Lower lobe of right lung (tissue), 2 donors: ENCODE measurements at regions not wholly inside any gene's neighbourhood (a gene's known extent, or its start where the extent isn't known, plus 50 kb on each side); places are given as distances from the start of the nearest gene placed in this dataset.

Source experiments
- ATAC-seq, 2 donors: fragments of 200-7000 bp; cut with Tn5 transposase; one replicate each; pipeline ENCODE4 v1.9.1; 2020 to 2022; ENCODE audit warnings: mild to moderate bottlenecking in 2 of 2, moderate library complexity in 2 of 2
- DNase-seq: peaks from one replicate; pipeline ENCODE4 v3.0.0-alpha.2; 2020
- H3K27ac ChIP-seq: fragments of 200-600 bp; one replicate; pipeline ENCODE4 v1.8.0; 2022
- H3K27me3 ChIP-seq: fragments of 200-600 bp; one replicate; pipeline ENCODE4 v1.8.0; 2022; ENCODE audit warnings: low read depth
- H3K36me3 ChIP-seq: fragments of 200-600 bp; one replicate; pipeline ENCODE4 v1.8.0; 2022; ENCODE audit warnings: mild to moderate bottlenecking
- H3K4me1 ChIP-seq: fragments of 200-600 bp; one replicate; pipeline ENCODE4 v1.8.0; 2022
- H3K4me3 ChIP-seq: fragments of 200-600 bp; one replicate; pipeline ENCODE4 v1.8.0; 2022; ENCODE audit warnings: mild to moderate bottlenecking
- H3K9me3 ChIP-seq: fragments of 200-600 bp; one replicate; pipeline ENCODE4 v1.8.0; 2022
- intact Hi-C: fragments of 100-400 bp; cut with DNase I; formaldehyde crosslinking; loops from one replicate; pipeline ENCODE4 v1.11.0; 2022
- TF ChIP-seq, protein P1 (sequence below): fragments of 200-600 bp; IDR thresholded peaks from one replicate; pipeline ENCODE4 v1.8.0; 2022; ENCODE audit warnings: antibody characterized with exemption, mild to moderate bottlenecking
- donor health status: DM: no; HTN: yes; CAD: no; lungs with severe emphysema.

DNA sequence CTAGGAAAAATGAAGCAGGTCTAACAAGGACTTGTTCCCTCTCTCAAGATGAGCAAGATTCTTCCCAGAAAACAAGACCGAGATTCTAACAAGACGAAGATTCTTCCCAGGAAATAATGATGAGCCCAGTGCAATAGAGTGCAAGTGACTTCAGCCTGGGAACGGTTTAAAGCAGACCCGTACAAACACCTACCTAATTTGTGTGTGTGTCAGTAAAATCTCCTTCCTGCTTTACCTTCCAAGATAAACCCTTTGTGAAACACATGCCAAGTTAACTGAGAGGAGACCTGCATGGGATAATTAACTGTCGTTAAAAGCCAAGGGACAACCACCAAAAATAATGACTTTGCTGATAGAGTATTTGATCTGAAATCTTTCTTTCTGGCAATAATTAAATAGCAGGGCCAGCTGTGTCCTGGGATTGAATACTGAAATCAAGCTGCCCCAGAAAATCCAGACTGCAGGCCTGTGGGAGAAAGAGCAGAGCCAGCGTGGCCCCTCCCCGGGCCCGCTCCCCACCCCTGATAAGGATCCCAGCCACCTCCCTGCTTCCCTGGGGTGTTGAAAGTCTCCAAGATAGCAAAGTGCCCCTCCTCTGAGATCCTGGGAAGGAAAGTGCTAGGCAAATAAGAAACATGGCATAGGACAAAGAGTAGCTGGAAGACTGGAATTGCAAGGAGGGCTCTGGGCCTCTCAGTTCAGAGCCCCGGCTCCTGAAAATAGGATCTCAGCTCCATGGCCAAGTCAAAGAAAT lies 145.5 kb downstream of the CYP26B1 start:
- Histone ChIP-seq H3K27me3 (no peaks in the 10 kb centered on the region), H3K27ac (no peak overlapping the region), H3K4me1 (no peaks in the 10 kb centered on the region), H3K36me3 (no peaks in the 10 kb centered on the region), H3K9me3 (no peaks in the 10 kb centered on the region), H3K4me3 (no peak overlapping the region)
- TF ChIP-seq, protein P1, sequence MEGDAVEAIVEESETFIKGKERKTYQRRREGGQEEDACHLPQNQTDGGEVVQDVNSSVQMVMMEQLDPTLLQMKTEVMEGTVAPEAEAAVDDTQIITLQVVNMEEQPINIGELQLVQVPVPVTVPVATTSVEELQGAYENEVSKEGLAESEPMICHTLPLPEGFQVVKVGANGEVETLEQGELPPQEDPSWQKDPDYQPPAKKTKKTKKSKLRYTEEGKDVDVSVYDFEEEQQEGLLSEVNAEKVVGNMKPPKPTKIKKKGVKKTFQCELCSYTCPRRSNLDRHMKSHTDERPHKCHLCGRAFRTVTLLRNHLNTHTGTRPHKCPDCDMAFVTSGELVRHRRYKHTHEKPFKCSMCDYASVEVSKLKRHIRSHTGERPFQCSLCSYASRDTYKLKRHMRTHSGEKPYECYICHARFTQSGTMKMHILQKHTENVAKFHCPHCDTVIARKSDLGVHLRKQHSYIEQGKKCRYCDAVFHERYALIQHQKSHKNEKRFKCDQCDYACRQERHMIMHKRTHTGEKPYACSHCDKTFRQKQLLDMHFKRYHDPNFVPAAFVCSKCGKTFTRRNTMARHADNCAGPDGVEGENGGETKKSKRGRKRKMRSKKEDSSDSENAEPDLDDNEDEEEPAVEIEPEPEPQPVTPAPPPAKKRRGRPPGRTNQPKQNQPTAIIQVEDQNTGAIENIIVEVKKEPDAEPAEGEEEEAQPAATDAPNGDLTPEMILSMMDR: no peak
- ATAC-seq (no peak), DNase-seq (no peak)
- intact Hi-C loops: no loop called here

DNA sequence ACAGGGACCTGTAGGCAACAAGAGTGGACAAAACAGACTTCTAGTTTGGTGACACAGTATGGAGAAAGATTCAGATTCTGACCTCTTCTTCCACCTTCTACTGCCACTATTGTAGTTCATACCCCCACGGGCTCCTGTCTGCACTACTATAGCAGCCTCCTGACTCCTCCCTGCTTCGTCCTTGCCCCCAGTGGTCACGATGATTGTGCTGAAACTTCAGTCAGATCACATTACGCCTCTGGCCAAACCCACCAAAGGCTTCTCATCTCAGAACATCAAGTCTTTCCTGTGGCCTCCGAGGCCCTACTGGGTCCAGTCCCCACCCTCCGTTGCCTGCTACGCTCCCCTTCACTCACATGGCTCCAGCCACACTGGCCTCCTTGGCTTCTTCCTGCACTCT lies 147.6 kb downstream of the CYP26B1 start:
- H3K4me3 ChIP-seq: no peak overlapping the region
- intact Hi-C loops: no loop called here
- DNase-seq (no peak), ATAC-seq (no peak)
- no peaks in the 10 kb centered on the region for H3K9me3 ChIP-seq
- H3K27me3 ChIP-seq: no peaks in the 10 kb centered on the region
- no peaks in the 10 kb centered on the region for H3K36me3 ChIP-seq
- H3K27ac ChIP-seq: no peak overlapping the region
- TF ChIP-seq, protein P1: no peak
- no peaks in the 10 kb centered on the region for H3K4me1 ChIP-seq

DNA sequence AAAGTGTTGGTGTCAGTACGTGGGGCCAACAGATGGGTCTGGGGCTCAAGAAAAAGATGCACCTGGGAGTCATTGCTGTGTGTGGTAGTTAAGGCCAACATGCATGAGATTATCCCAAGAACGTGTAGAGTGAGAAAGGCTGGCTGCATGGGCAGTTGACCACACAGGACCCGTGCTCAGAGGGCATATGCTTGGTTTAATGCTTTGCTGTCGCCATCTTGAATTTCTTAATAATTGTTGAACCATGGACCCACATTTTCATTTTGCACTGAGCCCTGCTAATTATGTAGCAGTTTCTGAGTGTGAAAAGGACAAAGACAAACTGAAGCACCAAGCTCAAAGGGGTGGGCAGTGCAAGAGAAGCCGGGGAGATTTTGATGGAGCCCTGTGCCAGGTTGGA lies 148.1 kb downstream of the CYP26B1 start:
- intact Hi-C loops: no loop called here
- H3K9me3 ChIP-seq: no peaks in the 10 kb centered on the region

DNA sequence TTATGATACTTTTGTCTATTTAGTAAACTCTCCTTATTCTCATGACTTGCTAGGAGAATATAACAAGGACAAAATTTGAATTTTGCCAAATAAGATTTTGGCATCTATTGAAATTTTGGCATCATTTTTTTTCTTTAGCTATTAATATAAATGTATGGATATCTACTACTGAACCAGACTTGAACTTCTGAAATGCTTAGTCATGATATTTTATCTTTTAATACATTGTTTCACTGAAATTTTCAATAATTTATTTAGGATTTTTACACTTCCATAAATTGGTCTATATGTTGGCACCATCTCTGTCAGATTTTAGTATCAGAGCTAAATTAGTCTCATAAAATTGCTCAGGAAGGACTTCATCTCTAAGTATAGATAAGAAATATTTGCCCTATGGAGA lies 149.8 kb downstream of the CYP26B1 start:
- ATAC-seq (no peak), DNase-seq (no peak)
- intact Hi-C loops: no loop called here
- TF ChIP-seq, protein P1: no peak
- H3K9me3 ChIP-seq: no peaks in the 10 kb centered on the region
- H3K4me1 ChIP-seq: no peaks in the 10 kb centered on the region
- no peaks in the 10 kb centered on the region for H3K36me3 ChIP-seq
- H3K27ac ChIP-seq: no peak overlapping the region
- H3K4me3 ChIP-seq: no peak overlapping the region
- H3K27me3 ChIP-seq: no peaks in the 10 kb centered on the region

More for the DNA sequence above, 148.1 kb downstream of the CYP26B1 start:
- no peaks in the 10 kb centered on the region for H3K36me3 ChIP-seq
- H3K27me3 ChIP-seq: no peaks in the 10 kb centered on the region
- ATAC-seq (no peak), DNase-seq (no peak)
- no peak overlapping the region for H3K4me3 ChIP-seq
- TF ChIP-seq, protein P1: no peak
- no peak overlapping the region for H3K27ac ChIP-seq
- no peaks in the 10 kb centered on the region for H3K4me1 ChIP-seq

DNA sequence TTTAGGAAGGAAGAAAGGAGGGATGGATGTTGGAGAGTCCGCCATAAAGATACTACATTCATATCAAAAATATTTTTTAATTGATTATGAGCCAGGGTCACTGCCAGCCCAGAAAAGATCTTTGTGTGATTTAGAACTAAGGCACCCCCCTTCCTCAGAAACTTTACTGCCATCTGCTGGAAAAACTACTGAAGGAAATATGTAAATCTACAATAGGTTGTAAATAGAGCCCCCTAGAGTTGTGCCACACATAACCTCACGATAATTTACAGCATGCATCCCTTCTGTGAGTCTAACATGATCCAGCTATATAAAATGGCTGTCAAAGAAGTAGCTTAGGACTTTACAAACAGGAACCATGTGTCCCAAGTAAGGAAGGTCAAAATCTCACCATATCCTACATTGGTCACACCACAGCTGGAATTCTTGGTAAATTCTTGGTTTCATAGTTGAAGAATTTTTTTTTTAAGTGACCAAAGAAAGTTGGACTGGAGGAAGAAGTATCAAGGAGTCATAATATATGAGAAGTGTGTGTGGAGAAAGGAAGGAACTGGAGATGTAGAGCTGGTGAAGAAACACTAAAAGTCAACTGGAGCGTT lies 152.5 kb downstream of the CYP26B1 start:
- DNase-seq: no peak
- Histone ChIP-seq H3K4me1 (no peaks in the 10 kb centered on the region), H3K4me3 (no peak overlapping the region), H3K36me3 (no peaks in the 10 kb centered on the region), H3K27ac (no peak overlapping the region), H3K27me3 (no peaks in the 10 kb centered on the region), H3K9me3 (no peaks in the 10 kb centered on the region)
- intact Hi-C loops: no loop called here
- TF ChIP-seq, protein P1: peak; percentile 15
- ATAC-seq: no peak
